ENCODE measurements at regions not wholly inside any gene's neighbourhood (a gene's known extent, or its start where the extent isn't known, plus 50 kb on each side); places are given as distances from the start of the nearest gene placed in this dataset.

DNA sequence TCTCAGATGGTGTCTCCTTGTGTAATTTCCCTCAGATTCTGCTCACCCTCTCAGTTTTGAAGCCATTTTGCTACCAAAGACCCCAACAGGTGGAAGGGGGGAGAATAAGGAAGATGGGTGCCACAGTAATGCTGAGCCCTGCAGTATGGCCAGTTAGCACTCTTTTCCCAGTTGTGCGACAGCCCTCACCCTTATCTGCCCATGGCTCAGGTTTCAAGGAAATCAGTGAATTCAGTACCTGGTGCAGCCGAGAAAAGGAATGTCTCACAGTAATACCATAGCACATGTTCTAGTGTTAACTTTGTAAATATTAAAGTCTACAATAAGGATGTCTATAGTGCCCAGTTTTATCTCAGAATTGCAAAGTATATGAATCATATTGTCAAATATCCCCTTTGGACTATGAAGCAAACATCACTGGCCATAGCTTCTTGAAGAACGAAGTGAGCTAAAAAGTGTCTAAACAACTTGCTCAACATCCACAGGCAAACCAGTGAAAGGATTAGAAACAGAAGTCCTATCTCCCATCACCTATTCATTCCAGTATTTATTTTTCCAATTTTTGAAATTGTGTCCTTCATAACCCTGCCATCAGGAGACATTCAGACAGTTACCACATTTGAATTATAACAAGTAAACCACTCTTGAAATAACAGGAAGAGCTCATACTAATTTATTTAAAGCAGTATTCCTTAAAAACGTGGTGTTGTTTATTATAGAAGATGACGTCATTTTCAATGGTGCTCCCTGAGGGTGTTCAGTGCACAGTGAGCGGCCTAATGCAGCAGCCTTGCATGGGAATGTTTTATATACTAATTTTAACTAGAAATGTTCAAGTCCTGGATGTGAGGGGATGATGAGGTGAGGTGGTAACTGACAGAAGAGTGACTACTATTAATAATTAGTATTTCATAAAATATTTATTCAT, 366.2 kb downstream of the TFAP2A start:
- 58% methylated on average over 6 of the region's 6 CpGs for WGBS
- H3K36me3 ChIP-seq (ENCODE audit: control insufficient read depth in 4 of 4, insufficient read depth in 3 of 4, low read depth in 1 of 4, low read length in 3 of 4): no peaks in the 10 kb centered on the region
- no peaks in the 10 kb centered on the region for H3K4me1 ChIP-seq (ENCODE audit: control insufficient read depth in 4 of 4, insufficient read depth in 4 of 4, low read length in 3 of 4)
- no peaks in the 10 kb centered on the region for H3K27me3 ChIP-seq (ENCODE audit: control insufficient read depth in 4 of 4, insufficient read depth in 4 of 4, low read length in 3 of 4)
- H3K27ac ChIP-seq (ENCODE audit: low read depth in 1 of 2, low read length in 2 of 2): no peak overlapping the region
- TF ChIP-seq, protein P1, sequence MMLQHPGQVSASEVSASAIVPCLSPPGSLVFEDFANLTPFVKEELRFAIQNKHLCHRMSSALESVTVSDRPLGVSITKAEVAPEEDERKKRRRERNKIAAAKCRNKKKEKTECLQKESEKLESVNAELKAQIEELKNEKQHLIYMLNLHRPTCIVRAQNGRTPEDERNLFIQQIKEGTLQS (IDR thresholded peaks at IDR 0.05): no peak
- TF ChIP-seq RAD21 (IDR thresholded peaks at IDR 0.05): no peak
- TF ChIP-seq, protein P2, sequence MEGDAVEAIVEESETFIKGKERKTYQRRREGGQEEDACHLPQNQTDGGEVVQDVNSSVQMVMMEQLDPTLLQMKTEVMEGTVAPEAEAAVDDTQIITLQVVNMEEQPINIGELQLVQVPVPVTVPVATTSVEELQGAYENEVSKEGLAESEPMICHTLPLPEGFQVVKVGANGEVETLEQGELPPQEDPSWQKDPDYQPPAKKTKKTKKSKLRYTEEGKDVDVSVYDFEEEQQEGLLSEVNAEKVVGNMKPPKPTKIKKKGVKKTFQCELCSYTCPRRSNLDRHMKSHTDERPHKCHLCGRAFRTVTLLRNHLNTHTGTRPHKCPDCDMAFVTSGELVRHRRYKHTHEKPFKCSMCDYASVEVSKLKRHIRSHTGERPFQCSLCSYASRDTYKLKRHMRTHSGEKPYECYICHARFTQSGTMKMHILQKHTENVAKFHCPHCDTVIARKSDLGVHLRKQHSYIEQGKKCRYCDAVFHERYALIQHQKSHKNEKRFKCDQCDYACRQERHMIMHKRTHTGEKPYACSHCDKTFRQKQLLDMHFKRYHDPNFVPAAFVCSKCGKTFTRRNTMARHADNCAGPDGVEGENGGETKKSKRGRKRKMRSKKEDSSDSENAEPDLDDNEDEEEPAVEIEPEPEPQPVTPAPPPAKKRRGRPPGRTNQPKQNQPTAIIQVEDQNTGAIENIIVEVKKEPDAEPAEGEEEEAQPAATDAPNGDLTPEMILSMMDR (IDR thresholded peaks at IDR 0.05; ENCODE audit: low read depth, low read length, missing input control): no peak
- no peak for TF ChIP-seq HNF4G (IDR thresholded peaks at IDR 0.05)
- H3K4me3 ChIP-seq (ENCODE audit: low read depth in 1 of 3, low read length in 3 of 3): no peak overlapping the region
- no peak overlapping the region for H3K9ac ChIP-seq (ENCODE audit: low read depth in 1 of 2, low read length in 2 of 2)
- no peak for DNase-seq (ENCODE audit: low spot score)
- H3K9me3 ChIP-seq (ENCODE audit: control insufficient read depth in 4 of 4, low read length in 3 of 4): peaks cover 0 to 3% (median 0%) of the 10 kb centered on the region in 4 donors

DNA sequence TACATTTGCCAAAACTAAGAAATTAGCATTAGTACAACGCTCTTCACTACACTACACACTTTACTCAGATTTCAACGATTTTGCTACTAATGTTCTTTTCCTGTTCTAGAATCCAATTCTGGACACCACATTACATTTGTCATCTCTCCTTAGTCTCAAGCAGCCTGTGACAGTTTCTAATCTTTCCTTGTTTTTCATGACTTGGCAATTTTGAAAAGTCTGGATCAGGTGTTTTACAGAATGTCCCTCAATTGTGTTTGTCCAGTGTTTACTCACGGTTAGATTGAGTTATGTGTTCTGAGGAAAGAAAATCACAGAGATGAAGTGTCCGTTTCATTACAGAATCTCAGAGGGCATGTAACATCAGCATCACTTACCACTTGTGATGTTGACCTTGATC, 372.6 kb downstream of the TFAP2A start:
- Histone ChIP-seq H3K27me3 (ENCODE audit: control insufficient read depth in 4 of 4, insufficient read depth in 4 of 4, low read length in 3 of 4) (no peaks in the 10 kb centered on the region), H3K4me3 (ENCODE audit: low read depth in 1 of 3, low read length in 3 of 3) (no peak overlapping the region), H3K9me3 (ENCODE audit: control insufficient read depth in 4 of 4, low read length in 3 of 4) (peaks cover 0 to 2% (median 0%) of the 10 kb centered on the region in 4 donors), H3K36me3 (ENCODE audit: control insufficient read depth in 4 of 4, insufficient read depth in 3 of 4, low read depth in 1 of 4, low read length in 3 of 4) (no peaks in the 10 kb centered on the region), H3K27ac (ENCODE audit: low read depth in 1 of 2, low read length in 2 of 2) (no peak overlapping the region), H3K9ac (ENCODE audit: low read depth in 1 of 2, low read length in 2 of 2) (no peak overlapping the region), H3K4me1 (ENCODE audit: control insufficient read depth in 4 of 4, insufficient read depth in 4 of 4, low read length in 3 of 4) (no peaks in the 10 kb centered on the region)
- DNase-seq (ENCODE audit: low spot score): no peak
- TF ChIP-seq GABPA (IDR thresholded peaks at IDR 0.05 in 1 of 2, conservative IDR thresholded peaks at IDR 0.05 in 1 of 2) (no peak), HNF4G (IDR thresholded peaks at IDR 0.05) (no peak), TAF1 (conservative IDR thresholded peaks at IDR 0.05) (no peak), FOXA1 (IDR thresholded peaks at IDR 0.05) (no peak), EGR1 (IDR thresholded peaks at IDR 0.05; ENCODE audit: low read depth in 2 of 2) (no peak), SP1 (IDR thresholded peaks at IDR 0.05) (no peak), FOXA2 (IDR thresholded peaks at IDR 0.05) (no peak)
- TF ChIP-seq, protein P3, sequence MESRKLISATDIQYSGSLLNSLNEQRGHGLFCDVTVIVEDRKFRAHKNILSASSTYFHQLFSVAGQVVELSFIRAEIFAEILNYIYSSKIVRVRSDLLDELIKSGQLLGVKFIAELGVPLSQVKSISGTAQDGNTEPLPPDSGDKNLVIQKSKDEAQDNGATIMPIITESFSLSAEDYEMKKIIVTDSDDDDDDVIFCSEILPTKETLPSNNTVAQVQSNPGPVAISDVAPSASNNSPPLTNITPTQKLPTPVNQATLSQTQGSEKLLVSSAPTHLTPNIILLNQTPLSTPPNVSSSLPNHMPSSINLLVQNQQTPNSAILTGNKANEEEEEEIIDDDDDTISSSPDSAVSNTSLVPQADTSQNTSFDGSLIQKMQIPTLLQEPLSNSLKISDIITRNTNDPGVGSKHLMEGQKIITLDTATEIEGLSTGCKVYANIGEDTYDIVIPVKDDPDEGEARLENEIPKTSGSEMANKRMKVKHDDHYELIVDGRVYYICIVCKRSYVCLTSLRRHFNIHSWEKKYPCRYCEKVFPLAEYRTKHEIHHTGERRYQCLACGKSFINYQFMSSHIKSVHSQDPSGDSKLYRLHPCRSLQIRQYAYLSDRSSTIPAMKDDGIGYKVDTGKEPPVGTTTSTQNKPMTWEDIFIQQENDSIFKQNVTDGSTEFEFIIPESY (IDR thresholded peaks at IDR 0.05): no peak
- TF ChIP-seq, protein P4, sequence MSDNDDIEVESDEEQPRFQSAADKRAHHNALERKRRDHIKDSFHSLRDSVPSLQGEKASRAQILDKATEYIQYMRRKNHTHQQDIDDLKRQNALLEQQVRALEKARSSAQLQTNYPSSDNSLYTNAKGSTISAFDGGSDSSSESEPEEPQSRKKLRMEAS (IDR thresholded peaks at IDR 0.05): no peak
- TF ChIP-seq, protein P5, sequence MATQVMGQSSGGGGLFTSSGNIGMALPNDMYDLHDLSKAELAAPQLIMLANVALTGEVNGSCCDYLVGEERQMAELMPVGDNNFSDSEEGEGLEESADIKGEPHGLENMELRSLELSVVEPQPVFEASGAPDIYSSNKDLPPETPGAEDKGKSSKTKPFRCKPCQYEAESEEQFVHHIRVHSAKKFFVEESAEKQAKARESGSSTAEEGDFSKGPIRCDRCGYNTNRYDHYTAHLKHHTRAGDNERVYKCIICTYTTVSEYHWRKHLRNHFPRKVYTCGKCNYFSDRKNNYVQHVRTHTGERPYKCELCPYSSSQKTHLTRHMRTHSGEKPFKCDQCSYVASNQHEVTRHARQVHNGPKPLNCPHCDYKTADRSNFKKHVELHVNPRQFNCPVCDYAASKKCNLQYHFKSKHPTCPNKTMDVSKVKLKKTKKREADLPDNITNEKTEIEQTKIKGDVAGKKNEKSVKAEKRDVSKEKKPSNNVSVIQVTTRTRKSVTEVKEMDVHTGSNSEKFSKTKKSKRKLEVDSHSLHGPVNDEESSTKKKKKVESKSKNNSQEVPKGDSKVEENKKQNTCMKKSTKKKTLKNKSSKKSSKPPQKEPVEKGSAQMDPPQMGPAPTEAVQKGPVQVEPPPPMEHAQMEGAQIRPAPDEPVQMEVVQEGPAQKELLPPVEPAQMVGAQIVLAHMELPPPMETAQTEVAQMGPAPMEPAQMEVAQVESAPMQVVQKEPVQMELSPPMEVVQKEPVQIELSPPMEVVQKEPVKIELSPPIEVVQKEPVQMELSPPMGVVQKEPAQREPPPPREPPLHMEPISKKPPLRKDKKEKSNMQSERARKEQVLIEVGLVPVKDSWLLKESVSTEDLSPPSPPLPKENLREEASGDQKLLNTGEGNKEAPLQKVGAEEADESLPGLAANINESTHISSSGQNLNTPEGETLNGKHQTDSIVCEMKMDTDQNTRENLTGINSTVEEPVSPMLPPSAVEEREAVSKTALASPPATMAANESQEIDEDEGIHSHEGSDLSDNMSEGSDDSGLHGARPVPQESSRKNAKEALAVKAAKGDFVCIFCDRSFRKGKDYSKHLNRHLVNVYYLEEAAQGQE (IDR thresholded peaks at IDR 0.05): no peak
- TF ChIP-seq, protein P1 (IDR thresholded peaks at IDR 0.05): no peak
- WGBS: 85% methylated on average over 4 of the region's 4 CpGs

All from liver (tissue), 8 donors.